Glomerular endothelial cell (primary cell): ENCODE measurements at regions not wholly inside any gene's neighbourhood (a gene's known extent, or its start where the extent isn't known, plus 50 kb on each side); places are given as distances from the start of the nearest gene placed in this dataset.
"Not testable (repeated sequence)": the region's sequence is repeated elsewhere in the genome, so short reads cannot be mapped to it uniquely, and the experiment has no call there.

Experiments used
- DNase-seq: peaks from one replicate; pipeline ENCODE4 v3.0.0-alpha.2; 2011; ENCODE audit warnings: low read depth, low spot score; ENCODE audit errors: extremely low read depth

DNA sequence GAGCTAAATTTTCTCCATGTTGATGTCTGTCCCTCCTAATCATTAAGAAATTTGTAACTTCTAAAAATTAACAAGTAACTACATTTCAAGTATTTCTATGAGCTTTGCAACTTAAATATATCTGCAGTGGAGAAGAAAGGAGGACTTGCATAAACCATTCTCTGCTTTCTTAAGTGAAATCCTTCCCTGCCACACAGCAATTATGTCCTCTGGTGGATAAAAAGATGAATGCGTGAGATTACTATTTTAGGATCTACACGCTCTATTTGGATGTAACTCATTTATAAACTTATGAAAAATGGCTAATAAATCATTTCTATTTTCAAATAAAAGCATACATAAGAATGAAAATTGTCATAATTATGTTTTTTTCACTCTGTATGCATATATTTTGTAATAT lies 338.0 kb upstream of the PTCHD4 start:
- no peak for DNase-seq

DNA sequence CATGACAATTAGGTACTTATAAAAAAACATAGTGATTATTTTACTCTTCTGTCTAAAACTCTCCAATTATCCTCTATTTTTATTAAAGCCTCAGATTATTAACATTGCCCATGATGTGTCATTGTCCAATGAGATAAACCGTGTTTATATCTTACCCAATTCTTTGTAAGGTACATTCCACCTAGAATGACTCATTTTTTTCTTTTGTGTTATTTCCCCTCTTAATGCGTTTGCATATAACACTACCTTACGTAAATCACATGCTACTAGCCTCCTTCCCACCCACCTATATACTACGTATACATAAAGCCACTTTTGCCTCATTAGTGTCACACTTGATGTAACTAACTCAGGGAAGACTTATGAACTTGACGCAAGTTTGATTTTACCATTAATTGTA lies 336.3 kb upstream of the PTCHD4 start:
- DNase-seq: no peak

DNA sequence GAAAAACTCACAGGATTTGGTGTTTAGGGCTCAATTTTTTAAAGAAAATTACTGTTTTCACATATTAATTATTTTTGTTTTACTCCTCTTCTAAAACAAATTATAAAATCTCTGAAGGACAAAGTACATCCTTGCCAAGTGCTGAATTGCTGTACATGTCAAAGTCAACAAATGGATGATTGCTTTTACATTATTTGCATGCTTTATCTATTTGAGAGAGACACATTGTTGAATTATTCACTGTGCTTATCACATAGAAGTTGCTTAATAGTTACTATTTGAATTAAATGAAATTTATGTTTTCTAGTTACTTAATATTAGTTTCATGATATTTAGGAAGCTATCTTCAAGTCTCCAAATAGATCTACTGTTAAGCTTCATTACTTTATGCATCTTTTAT lies 318.6 kb upstream of the PTCHD4 start:
- no peak for DNase-seq

DNA sequence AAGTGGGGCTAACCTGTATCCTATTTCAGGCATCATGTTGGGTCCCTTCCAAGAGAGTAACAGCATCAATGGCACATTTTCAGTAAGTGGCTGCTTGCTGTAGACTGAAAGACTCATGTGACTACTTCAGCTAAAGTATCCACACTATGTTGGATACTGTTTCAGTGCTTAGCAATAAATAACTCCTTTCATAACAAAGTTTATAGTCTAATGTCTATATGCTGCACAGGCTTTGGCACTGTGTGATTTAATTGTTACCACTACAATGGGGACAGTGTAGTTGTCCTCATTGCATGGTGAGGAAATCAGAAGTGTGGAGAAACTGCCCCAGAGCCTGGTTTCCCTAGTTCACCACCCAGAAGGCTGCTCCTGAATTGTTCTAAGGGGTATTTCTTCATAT lies 318.0 kb upstream of the PTCHD4 start:
- no peak for DNase-seq

DNA sequence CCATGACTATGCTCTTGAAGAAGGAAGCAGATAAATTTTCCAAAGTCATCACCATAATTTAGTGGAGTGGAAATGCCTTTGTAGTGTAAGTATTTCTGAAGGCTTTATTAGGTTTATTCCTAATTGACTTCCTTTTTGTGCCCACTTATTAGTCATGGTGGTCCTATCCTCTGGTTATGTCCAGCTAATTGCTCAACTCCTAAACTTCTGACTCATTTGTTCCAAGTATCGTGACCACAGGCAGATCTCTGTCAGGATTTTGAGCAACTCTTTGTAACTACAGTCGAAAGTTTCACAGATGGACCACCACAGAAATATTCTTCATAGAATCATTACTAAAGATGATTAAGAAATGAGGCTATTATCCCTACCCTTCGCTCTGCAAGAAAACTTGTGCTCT lies 315.6 kb upstream of the PTCHD4 start:
- no peak for DNase-seq

DNA sequence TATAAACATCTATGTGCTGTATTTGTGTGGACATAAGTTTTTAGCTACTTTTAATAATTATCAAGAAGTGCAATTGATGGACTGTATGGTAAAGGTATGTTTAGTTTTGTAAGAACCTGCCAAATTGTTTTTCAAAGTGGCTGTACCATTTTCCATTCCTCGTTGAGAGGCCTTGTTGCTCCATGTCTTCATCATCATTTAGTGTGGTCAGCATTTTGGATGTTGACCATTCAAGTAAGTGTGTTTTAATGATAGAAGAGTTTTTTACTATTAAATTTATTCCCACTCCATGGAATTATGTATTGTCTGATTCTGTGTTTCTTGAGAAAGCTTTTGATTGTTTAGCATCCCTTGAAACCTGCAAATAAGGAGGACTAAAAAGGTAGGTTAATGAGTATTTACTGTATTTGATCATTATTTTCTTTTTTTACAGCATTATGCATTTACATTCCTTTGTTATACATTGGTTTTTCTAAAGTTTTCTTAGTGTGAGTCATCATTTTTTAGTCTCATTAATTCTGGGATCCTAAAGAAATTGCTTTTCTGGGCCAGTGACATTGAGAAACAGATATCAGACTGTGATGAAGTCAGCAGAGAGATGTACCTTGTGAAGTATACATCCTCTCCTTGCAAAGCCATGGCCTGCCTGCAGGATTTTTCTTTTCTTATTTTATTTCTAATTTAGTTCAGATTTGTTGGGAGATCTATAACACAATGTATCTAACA lies 312.8 kb upstream of the PTCHD4 start:
- no peak for DNase-seq

DNA sequence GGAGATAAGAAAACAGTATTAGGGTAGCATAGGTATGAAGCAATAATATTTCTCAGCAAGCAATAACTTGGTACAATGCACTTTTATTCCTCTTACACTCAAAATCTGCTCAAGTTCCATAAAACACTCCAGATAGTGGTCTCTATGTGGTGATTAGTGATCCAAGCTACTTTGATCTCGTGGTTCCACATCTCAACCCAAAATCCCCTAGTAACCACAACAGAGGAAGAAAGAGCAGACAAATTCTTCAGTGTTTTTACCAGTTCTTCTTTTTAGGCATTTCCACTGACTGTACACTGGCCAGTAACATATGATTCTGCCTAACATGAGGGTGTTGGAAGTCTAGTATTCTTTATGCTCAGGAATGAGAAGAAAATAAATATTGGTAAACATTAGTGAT lies 309.0 kb upstream of the PTCHD4 start:
- DNase-seq: no peak

DNA sequence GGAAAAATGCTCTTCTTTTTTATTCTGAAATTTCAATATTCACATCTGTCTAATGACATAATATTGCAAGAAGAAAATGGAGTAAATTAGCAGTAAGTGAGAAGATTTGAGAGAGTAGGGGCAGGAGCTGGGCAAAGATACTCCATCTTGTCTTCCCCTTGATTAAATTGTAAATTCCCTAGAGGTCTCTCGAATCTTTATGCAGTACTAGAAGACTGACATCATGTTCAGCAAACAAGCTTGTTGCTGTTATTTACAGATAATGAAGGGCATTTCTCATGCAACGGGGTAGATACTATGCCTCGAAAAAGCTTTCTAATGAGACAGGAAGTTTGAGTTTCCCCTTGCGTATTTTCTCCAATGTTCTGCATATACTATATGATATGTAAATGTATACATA lies 306.9 kb upstream of the PTCHD4 start:
- no peak for DNase-seq

DNA sequence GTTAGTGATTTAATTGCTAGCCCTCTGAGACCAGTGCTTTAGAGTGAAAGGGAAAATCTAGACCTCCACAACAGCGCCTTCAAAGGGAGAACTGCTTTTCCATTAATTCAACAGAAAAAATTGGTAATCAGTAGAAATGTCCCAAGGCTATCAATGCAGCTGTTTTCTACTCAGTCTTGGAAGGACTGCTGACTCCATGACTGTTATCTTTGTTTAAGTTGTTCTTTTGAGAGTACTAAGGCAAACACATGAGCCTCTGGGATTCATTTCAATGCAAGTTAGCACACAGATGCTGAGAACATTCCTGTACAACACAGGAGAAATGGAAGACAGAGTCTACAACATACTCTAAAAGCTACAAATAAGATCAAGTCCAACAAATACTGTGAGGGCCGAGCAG lies 301.7 kb upstream of the PTCHD4 start:
- no peak for DNase-seq

DNA sequence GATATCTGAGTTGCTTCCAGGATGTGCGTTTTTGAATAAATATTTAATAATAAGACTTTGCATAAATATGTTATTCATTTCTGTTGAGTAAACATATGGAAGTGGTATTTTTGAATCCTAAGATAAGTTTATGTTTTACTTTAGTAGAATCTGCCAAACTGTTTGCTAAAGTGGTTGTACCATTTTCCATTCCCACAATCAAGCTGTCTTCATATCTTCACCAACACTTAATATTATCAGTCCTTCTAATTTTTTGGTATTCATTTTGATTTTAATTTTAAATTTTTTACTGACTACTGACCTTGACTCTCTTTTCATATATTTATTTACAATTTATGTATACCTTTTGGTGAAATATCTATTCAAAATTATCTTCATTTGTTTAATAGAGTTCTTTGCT lies 293.9 kb upstream of the PTCHD4 start:
- DNase-seq: no peak

DNA sequence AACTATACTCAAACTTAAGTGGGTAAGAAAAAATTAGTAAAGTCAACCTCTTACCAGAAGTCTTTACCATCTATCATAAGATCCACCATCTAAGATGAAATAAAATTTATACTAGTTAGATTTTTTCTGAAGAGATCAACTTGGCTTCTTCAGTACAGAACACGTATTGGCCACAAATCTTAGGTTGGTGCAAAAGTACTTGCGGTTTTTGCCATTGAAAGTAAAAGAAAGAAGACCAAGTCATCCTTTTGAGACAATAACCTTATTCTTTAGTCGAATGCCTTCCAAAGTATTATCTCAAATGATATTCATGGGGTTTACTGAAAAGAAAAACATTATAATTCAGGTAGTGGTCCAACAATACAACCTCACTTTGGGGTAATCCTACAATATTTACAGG lies 292.6 kb upstream of the PTCHD4 start:
- no peak for DNase-seq

DNA sequence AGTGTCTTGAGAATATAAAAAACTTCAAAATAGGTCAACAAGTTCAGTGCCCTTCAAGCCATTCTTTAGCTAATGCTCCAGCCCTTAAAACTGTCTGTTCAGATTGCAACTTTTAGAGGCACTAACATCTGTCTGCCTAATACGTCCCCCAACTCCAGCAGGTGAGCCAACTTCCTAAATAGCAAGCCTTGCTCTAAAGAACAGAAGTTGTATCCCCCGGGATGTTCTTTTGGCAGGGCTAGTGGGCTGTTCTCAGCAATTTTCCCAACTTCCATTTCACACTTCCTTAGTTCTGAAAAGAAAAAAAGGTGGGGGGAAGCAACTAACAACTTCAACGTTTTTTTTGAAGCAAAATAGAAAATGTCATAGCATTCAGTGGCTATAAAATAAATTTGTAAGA lies 290.0 kb upstream of the PTCHD4 start:
- DNase-seq: no peak

DNA sequence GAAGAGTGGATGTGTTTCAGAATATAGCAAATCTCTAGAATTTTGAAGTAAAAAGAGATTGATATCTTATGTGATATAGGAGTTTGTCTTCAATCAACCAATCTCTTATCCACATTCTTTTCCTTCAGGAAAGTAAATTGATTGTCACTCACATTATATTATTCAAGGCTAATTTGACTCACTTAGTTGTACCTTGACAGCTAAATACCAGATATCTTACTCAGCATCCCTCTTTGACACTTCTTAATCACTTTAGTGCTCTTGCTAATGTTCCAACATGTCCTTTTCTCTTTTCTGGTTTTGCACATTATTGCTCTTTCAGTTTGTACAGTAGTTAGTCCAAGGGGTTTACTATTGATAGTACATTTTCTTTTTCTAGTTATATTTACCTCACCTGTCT lies 286.9 kb upstream of the PTCHD4 start:
- no peak for DNase-seq

DNA sequence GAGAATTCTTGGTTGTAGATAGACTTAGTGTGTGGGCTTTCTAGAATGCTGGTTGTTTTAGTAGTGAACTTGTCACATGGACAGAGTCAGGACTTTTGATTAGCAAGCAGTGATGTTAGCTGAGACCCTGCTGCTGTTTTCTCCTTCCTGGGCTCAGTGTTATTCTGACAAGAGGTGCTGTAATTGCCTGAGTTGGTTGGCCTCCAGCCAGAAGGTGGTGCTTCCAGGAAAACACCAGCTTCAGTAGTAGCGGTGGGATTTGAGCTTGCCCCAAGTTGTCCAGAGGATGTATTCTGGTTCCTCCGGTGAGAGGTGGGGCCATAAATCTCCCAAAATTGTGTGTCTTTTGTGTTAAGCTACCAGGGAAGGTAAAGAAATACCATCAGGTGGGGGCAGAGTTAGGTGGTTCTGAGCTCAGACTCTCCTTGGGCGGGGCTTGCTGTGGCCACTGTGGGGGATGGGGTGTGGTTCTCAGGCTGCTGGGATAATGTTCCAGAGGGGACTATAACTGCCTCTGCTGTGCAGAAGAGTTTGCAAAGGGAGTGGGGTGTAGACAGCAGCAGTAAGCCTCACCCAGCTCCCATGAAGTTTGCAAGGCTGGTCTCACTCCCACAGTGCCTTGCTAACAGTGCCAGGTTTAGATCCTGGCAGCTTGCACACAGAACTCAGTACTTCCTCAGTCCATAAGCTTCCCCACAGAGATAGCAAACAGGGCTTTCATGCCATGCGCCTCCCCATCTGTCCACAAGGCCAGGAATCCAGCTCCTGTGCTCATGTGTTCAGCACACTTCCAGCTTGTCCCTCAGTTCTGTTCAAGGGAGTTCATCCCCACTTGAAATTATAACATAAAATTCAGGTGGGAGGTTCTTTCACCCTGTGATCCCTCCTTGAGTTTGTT lies 278.4 kb upstream of the PTCHD4 start:
- no peak for DNase-seq

DNA sequence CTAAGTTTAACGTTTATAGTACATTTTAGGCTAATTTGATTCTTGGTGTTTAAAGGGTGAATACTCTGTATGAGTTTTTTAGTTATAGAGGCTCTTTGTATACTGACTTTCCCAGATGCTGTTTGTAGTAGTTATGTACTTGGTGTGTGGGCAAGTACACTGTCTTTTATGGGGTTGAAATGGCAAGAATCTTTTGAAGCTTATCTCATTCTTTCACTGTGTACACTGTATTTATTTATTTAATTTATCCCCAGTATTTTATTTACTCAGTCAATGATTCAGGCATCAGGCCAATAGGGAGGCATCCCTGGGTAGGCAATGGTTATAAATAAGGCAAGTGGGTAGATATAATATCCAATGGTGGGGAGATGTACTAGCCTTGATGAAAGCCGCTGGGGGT lies 277.0 kb upstream of the PTCHD4 start:
- DNase-seq: no peak

DNA sequence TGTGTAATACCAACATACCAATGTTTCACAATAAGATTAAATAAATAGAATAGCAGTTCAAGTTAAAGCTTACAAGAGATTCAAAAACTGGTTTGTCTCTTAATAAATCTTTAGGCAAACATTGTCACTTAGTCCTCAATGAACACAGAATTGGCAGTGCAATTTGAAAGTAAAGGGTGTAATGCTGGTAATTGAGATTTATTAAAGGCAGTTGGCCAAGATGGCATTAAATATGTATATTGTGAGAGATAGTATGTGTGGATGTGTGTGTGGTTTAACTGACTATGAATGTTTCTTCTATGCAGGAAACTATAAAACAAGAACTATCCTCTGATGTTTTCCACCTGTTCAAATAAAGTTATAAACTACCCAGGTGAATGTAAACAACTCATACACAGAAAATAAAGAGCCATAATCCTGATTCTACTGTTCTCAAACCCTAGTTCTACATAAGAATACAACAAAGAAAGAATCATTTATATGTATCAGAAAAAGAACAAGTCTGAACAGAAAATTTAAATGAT lies 267.9 kb upstream of the PTCHD4 start:
- no peak for DNase-seq

DNA sequence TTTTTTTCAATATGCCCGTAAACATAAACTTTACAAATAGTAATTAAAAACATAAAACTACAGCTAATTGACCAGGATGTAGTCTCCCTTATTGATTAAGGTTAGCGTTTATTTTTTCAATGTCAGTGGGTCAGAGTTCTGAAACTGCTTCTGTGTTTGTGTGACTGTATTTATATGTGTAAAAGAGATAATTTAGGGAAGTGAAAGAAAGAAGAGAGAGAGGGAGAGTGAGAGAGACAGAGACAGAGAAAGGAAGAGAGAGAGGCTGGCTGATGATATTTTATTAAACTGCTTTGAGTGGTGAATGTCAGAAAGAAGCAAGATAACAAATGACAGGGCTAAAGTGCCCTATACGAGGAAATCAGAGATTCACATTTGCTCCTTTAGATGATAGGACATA lies 266.1 kb upstream of the PTCHD4 start:
- no peak for DNase-seq

DNA sequence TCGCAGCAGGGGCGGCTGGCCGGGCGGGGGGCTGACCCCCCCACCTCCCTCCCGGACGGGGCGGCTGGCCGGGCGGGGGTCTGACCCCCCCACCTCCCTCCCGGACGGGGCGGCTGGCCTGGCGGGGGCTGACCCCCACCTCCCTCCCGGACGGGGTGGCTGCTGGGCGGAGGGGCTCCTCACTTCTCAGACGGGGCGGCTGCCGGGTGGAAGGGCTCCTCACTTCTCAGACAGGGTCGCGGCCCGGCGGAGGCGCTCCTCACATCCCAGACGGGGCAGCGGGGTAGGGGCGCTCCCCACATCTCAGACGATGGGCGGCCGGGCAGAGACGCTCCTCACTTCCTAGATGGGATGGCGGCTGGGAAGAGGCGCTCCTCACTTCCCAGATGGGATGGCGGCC lies 260.2 kb upstream of the PTCHD4 start:
- not testable (repeated sequence) for DNase-seq

DNA sequence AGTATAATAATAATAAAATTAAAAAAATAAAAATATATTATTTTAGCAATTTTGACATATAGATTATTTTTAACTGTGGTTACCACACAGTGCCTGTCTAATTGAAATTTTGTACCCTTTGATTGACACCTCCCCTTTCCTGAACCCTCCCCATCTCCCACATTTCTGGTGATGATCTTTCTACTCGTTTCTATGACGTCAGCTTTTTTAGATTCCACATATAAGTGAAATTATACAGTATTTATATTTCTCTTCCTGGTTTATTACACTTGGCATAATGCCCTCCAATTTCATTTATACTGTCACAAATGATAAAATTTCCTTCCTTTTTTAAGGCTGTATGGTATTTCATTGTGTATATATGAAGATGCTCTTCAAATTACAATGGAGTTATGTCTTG lies 258.1 kb upstream of the PTCHD4 start:
- DNase-seq: no peak

DNA sequence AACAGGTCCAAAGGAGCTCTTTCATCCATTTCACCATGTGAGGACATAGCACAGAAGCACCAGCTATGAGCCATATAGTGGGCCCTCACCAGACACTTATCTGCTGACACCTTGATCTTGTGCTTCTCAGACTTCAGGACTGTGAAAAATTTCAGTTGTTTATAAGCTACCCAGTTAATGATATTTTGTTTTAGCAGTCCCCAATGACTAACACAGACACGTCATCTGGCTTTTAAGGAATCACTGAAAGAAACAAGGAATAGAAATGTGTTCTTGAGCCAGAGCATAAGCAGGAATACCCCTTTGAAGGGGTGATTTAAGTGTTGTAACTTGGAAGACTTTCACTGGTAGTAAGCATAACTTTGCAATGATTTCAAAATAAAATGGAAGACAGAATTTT lies 214.7 kb upstream of the PTCHD4 start:
- no peak for DNase-seq

DNA sequence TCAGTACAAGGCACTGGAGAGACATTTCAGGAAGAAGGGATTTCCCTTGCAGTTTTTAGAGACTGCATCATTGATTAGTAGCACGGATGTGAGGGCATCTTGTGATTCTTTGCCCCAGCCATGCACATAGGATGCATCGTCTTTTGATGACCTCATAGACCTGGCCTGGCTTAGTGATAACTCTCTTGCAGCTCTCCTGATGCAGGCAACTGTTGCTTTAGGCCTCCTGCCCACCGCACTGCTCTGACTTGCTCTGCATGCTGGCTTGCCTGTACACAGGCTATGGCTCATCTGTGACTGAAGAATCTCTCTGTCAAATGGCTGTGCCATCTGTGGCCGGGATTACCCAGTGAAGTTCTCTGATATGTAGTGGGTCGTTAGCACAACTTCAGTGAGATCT lies 207.7 kb upstream of the PTCHD4 start:
- DNase-seq: no peak

DNA sequence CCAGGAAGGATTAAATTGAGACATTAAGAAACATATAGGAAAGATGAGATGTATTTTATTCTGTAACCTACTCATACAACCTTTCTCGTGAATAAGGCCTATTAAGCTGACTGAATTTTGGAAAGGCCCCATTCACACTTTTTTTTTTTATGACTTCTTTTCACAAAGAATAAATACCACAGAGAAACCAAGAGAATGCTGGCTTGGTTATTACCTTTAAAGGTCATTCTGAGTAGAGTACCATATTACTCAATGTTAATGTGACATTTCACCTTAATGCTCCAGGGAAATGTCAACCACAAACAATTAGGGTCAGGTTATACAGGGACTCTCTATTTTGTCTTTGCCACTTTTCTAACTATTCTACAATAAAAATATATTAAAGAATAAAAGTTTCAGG lies 204.9 kb upstream of the PTCHD4 start:
- no peak for DNase-seq
